H1 (cell line): ENCODE measurements at regions not wholly inside any gene's neighbourhood (a gene's known extent, or its start where the extent isn't known, plus 50 kb on each side); places are given as distances from the start of the nearest gene placed in this dataset.
"Not testable (repeated sequence)": the region's sequence is repeated elsewhere in the genome, so short reads cannot be mapped to it uniquely, and the experiment has no call there.

Source experiments
- CTCF ChIA-PET: fragments of 300-600 bp; sonication (Branson Sonifier 250); formaldehyde crosslinking; loops from one replicate; lab custom pipeline; 2021; ENCODE audit not compliant: partially characterized antibody; lab: Charles Lee
- POLR2A ChIA-PET: fragments of 300-600 bp; sonication (Branson Sonifier 250); formaldehyde crosslinking; loops from one replicate; lab custom pipeline; 2021; ENCODE audit warnings: inconsistent platforms; ENCODE audit not compliant: partially characterized antibody; lab: Charles Lee
- DNase-seq, 2 experiments: peaks; one replicate each; pipeline versions ENCODE4 v3.0.0 to v3.0.0-alpha.2; 2010 to 2022; ENCODE audit warnings: low spot score in 2 of 2, low read depth in 1 of 2, mixed read lengths in 1 of 2
- FAIRE-seq: peaks from 2 replicates; lab custom pipeline; 2011; peaks lifted over from hg19 to GRCh38; lab: Jason Lieb, UNC
- H2AFZ ChIP-seq: 2 replicates; pipeline ENCODE4 v1.8.1; 2012; ENCODE audit warnings: low read length, inconsistent platforms
- H2AK5ac ChIP-seq: 2 replicates; pipeline ENCODE4 v1.6.1; 2013; ENCODE audit warnings: low read depth, low read length
- H2BK120ac ChIP-seq: replicated peaks from 2 replicates; pipeline ENCODE3; 2013; ENCODE audit warnings: low read depth, low read length, inconsistent platforms
- H2BK12ac ChIP-seq: 2 replicates; pipeline ENCODE4 v1.6.1; 2013; ENCODE audit warnings: low read depth, low read length
- H2BK15ac ChIP-seq: 2 replicates; pipeline ENCODE4 v1.6.1; 2013; ENCODE audit warnings: low read length
- H2BK20ac ChIP-seq: 2 replicates; pipeline ENCODE4 v1.6.1; 2013; ENCODE audit warnings: low read length
- H2BK5ac ChIP-seq: 2 replicates; pipeline ENCODE4 v1.6.1; 2013; ENCODE audit warnings: low read depth, low read length
- H3K14ac ChIP-seq: 2 replicates; pipeline ENCODE4 v1.6.1; 2013; ENCODE audit warnings: inconsistent platforms; ENCODE audit not compliant: insufficient read length
- H3K18ac ChIP-seq: 2 replicates; pipeline ENCODE4 v1.6.1; 2013; ENCODE audit warnings: low read length; ENCODE audit errors: extremely low read depth
- H3K23ac ChIP-seq: 2 replicates; pipeline ENCODE4 v1.6.1; 2013; ENCODE audit warnings: inconsistent platforms; ENCODE audit not compliant: insufficient read length
- H3K23me2 ChIP-seq: 2 replicates; pipeline ENCODE4 v1.6.1; 2013; ENCODE audit warnings: low read depth, low read length
- H3K27ac ChIP-seq: 2 replicates; pipeline ENCODE4 v1.6.1; 2011; ENCODE audit warnings: low read depth, low read length, inconsistent platforms
- H3K27me3 ChIP-seq, 4 experiments: replicated peaks in 1 of 4; 1 replicate in 1 of 4; 2 replicates in 3 of 4; pipeline versions ENCODE4 v1.6.1 to v1.8.1; 2011 to 2013; ENCODE audit warnings: low read length in 3 of 4, mild to moderate bottlenecking in 3 of 4, inconsistent platforms in 2 of 4, mixed read lengths in 2 of 4, moderate library complexity in 1 of 4; ENCODE audit not compliant: control insufficient read depth in 3 of 4, insufficient read depth in 3 of 4; ENCODE audit errors: extremely low read depth in 1 of 4
- H3K36me3 ChIP-seq, 4 experiments: 2 replicates each; pipeline versions ENCODE4 v1.6.1 to v1.8.1; 2011 to 2013; ENCODE audit warnings: mild to moderate bottlenecking in 4 of 4, low read length in 3 of 4, moderate library complexity in 2 of 4, control low read depth in 1 of 4, inconsistent platforms in 1 of 4; ENCODE audit not compliant: insufficient read depth in 4 of 4, control insufficient read depth in 2 of 4
- H3K4ac ChIP-seq: replicated peaks from 2 replicates; pipeline ENCODE3; 2013; ENCODE audit warnings: low read length, low read depth, mixed read lengths, inconsistent platforms; ENCODE audit not compliant: insufficient read length
- H3K4me1 ChIP-seq, 4 experiments: replicated peaks in 1 of 4; 1 replicate in 1 of 4; 2 replicates in 3 of 4; pipeline versions ENCODE4 v1.6.1 to v1.8.1; 2011 to 2013; ENCODE audit warnings: low read length in 3 of 4, inconsistent platforms in 2 of 4, mixed read lengths in 1 of 4; ENCODE audit not compliant: insufficient read depth in 4 of 4, control insufficient read depth in 3 of 4
- H3K4me2 ChIP-seq, 2 experiments: 2 replicates each; pipeline versions ENCODE4 v1.6.1 to v1.8.1; 2011 to 2013; ENCODE audit warnings: low read depth in 2 of 2, low read length in 2 of 2, control low read depth in 1 of 2, inconsistent platforms in 1 of 2, mild to moderate bottlenecking in 1 of 2; ENCODE audit not compliant: insufficient read depth in 1 of 2
- H3K4me3 ChIP-seq, 4 experiments: fragments of 200-600, 300-600 bp in 1 of 4; sonication (generic), shearing (Covaris generic), sonication (Bioruptor Twin) in 1 of 4; 2 replicates each; pipeline versions ENCODE4 v1.5.1 to v1.8.1; 2011 to 2016; ENCODE audit warnings: low read length in 4 of 4, low read depth in 3 of 4, control low read depth in 2 of 4, inconsistent platforms in 2 of 4, mild to moderate bottlenecking in 2 of 4, mixed read lengths in 1 of 4, moderate library complexity in 1 of 4; ENCODE audit not compliant: insufficient read depth in 2 of 4; ENCODE audit errors: extremely low read depth in 1 of 4
- H3K56ac ChIP-seq: replicated peaks from 2 replicates; pipeline ENCODE3; 2013; ENCODE audit warnings: low read depth, mild to moderate bottlenecking, mixed read lengths, low read length, inconsistent platforms; ENCODE audit not compliant: insufficient read length
- H3K79me1 ChIP-seq: 2 replicates; pipeline ENCODE4 v1.6.1; 2013; ENCODE audit warnings: low read depth, low read length, control low read depth
- H3K79me2 ChIP-seq, 2 experiments: 2 replicates each; pipeline versions ENCODE4 v1.6.1 to v1.8.1; 2012 to 2013; ENCODE audit warnings: low read length in 2 of 2, mild to moderate bottlenecking in 2 of 2, inconsistent platforms in 1 of 2; ENCODE audit not compliant: insufficient read depth in 2 of 2, control insufficient read depth in 1 of 2
- H3K9ac ChIP-seq, 4 experiments: replicated peaks in 1 of 4; 1 replicate in 1 of 4; 2 replicates in 3 of 4; pipeline versions ENCODE4 v1.6.1 to v1.8.1; 2011 to 2013; ENCODE audit warnings: low read depth in 3 of 4, low read length in 3 of 4, control low read depth in 2 of 4, mild to moderate bottlenecking in 2 of 4, moderate library complexity in 2 of 4, inconsistent platforms in 1 of 4; ENCODE audit errors: extremely low read depth in 1 of 4
- H3K9me3 ChIP-seq, 2 experiments: 2 replicates each; pipeline versions ENCODE4 v1.6.1 to v1.8.1; 2012 to 2013; ENCODE audit warnings: mild to moderate bottlenecking in 2 of 2, moderate library complexity in 2 of 2, control low read depth in 1 of 2, inconsistent platforms in 1 of 2, low read depth in 1 of 2, low read length in 1 of 2, mixed read lengths in 1 of 2; ENCODE audit not compliant: insufficient read depth in 2 of 2
- H4K20me1 ChIP-seq, 2 experiments: replicated peaks in 1 of 2; 2 replicates each; pipeline versions ENCODE3 to v1.8.1; 2011 to 2013; ENCODE audit warnings: inconsistent platforms in 2 of 2, low read length in 2 of 2, mild to moderate bottlenecking in 1 of 2; ENCODE audit not compliant: insufficient read depth in 2 of 2, control insufficient read depth in 1 of 2
- H4K5ac ChIP-seq: 2 replicates; pipeline ENCODE4 v1.6.1; 2013; ENCODE audit warnings: low read length, low read depth, mixed read lengths, inconsistent platforms; ENCODE audit not compliant: insufficient read length
- H4K8ac ChIP-seq: 2 replicates; pipeline ENCODE4 v1.8.0; 2013; ENCODE audit warnings: mild to moderate bottlenecking, moderate library complexity, low read length, inconsistent platforms; ENCODE audit not compliant: insufficient read depth; ENCODE audit errors: extremely low read depth
- H4K91ac ChIP-seq: replicated peaks from 2 replicates; pipeline ENCODE3; 2013; ENCODE audit warnings: low read length, mixed read lengths, inconsistent platforms; ENCODE audit not compliant: insufficient read length
- WGBS, 2 experiments: shearing (Covaris generic) in 1 of 2; methylation state at CpG; one replicate each; pipeline versions ENCODE4 v1.1.6 to v1.1.7; 2013 to 2015; ENCODE audit warnings: low lambda C conversion rate in 2 of 2, mixed read lengths in 2 of 2, inconsistent platforms in 1 of 2, low coverage in 1 of 2, missing lambda C conversion rate in 1 of 2; ENCODE audit not compliant: insufficient replicate concordance in 2 of 2, insufficient coverage in 1 of 2, insufficient read length in 1 of 2; ENCODE audit errors: extremely low coverage in 1 of 2, missing lambda C conversion rate in 1 of 2; 5-methylcytosine and 5-hydroxymethylcytosine counted together

DNA sequence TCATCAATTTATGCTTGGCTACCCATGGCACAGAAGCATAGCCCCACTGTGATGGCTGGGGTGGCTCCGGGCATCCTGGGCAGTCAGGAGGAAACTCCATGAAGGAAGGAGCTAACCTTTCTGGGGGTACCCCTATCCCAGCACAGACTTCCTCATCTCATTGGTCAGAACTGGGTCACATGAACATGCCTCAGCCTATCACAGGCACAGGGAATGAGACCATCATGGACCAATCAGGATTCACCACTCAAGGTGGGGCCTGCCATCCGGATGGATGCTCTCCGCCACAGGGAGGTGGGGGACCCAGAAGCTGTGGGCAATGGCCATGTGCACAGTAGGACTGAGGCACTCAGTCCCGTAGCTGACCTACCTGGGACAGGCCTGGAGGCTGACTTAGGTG lies 75.9 kb upstream of the SPDYE9 start:
- DNase-seq, H4K20me1 ChIP-seq, H2BK20ac ChIP-seq, H4K91ac ChIP-seq, H3K23me2 ChIP-seq, H4K8ac ChIP-seq, H3K4me2 ChIP-seq, H3K9me3 ChIP-seq, H3K79me2 ChIP-seq, H2BK120ac ChIP-seq, H3K18ac ChIP-seq, H3K79me1 ChIP-seq, H3K4me3 ChIP-seq, FAIRE-seq, H2BK5ac ChIP-seq, POLR2A ChIA-PET, H3K4me1 ChIP-seq, H2AFZ ChIP-seq, H3K27ac ChIP-seq, H3K36me3 ChIP-seq, H3K27me3 ChIP-seq, H3K23ac ChIP-seq, H3K4ac ChIP-seq, CTCF ChIA-PET, H3K56ac ChIP-seq, H2AK5ac ChIP-seq, H4K5ac ChIP-seq, H3K14ac ChIP-seq, H2BK12ac ChIP-seq, H2BK15ac ChIP-seq, H3K9ac ChIP-seq: not testable (repeated sequence)
- no CpG with 5 or more reads among the region's 4 CpGs for WGBS, 2 experiments

DNA sequence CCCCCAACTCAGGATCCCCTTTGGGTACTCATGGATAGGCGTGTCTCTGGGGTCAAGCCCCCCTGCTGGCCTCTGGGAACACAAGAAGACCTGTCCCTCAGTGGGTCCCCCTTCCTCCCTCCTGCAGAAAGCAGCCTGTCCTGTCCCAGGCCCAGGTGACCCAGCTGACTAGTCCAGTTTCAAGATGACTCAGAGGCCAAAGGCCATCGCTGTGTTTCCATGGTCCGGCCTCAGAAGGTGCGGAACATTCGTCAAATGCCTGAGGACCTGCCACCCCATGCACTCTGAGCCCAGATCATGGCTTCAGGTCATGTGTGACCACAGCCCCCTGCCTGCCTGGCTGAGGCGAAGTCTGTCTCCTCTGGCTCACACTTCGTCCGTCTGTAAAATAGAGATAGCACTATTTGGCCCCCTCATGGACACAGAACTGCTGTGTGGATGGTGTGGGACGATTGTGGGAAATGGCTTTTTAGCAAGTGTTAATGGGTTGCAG lies 71.4 kb upstream of the SPDYE9 start:
- H3K36me3 ChIP-seq, H4K5ac ChIP-seq, H3K27ac ChIP-seq, H3K9me3 ChIP-seq, H3K14ac ChIP-seq, H2BK20ac ChIP-seq, H3K79me2 ChIP-seq, H2AFZ ChIP-seq, H3K9ac ChIP-seq, H4K20me1 ChIP-seq, H2BK120ac ChIP-seq, H3K4me2 ChIP-seq, H3K23ac ChIP-seq, H2BK12ac ChIP-seq, H4K91ac ChIP-seq, H3K56ac ChIP-seq, H2BK5ac ChIP-seq, H3K4me3 ChIP-seq, FAIRE-seq, H2AK5ac ChIP-seq, POLR2A ChIA-PET, H3K18ac ChIP-seq, H4K8ac ChIP-seq, H3K79me1 ChIP-seq, CTCF ChIA-PET, H3K4me1 ChIP-seq, DNase-seq, H2BK15ac ChIP-seq, H3K27me3 ChIP-seq, H3K4ac ChIP-seq, H3K23me2 ChIP-seq: not testable (repeated sequence)
- WGBS, 2 experiments: 100% methylated on average over 1 of the region's 9 CpGs; no CpG with 5 or more reads in 1 of the 2 experiments
